Neural progenitor cell (in vitro differentiated cells): ENCODE measurements at regions not wholly inside any gene's neighbourhood (a gene's known extent, or its start where the extent isn't known, plus 50 kb on each side); places are given as distances from the start of the nearest gene placed in this dataset.

Source experiments
- DNase-seq: peaks from one replicate; pipeline ENCODE4 v3.0.0-alpha.2; 2016; ENCODE audit warnings: low spot score
- H2AFZ ChIP-seq: fragments of 200-600 bp; sonication (generic); replicated peaks from 2 replicates; pipeline ENCODE4 v1.6.1; 2016; ENCODE audit warnings: antibody characterized with exemption
- H3F3A ChIP-seq: fragments of 200-600 bp; sonication (generic); 2 replicates; pipeline ENCODE4 v1.6.1; 2016; ENCODE audit warnings: antibody characterized with exemption, low read depth
- H3K27ac ChIP-seq: fragments of 200-600 bp; sonication (generic); 2 replicates; pipeline ENCODE4 v1.5.1; 2016; ENCODE audit warnings: mild to moderate bottlenecking
- H3K27me3 ChIP-seq: fragments of 200-600 bp; sonication (generic); 2 replicates; pipeline ENCODE4 v1.6.1; 2016; ENCODE audit warnings: mild to moderate bottlenecking, moderate library complexity
- H3K36me3 ChIP-seq: fragments of 200-600 bp; sonication (generic); 2 replicates; pipeline ENCODE4 v1.5.1; 2016
- H3K4me1 ChIP-seq: fragments of 200-600 bp; sonication (generic); 2 replicates; pipeline ENCODE4 v1.6.1; 2016; ENCODE audit warnings: mixed run types
- H3K4me2 ChIP-seq: fragments of 200-600 bp; sonication (generic); 2 replicates; pipeline ENCODE4 v1.6.1; 2016
- H3K4me3 ChIP-seq: fragments of 200-600 bp; sonication (generic); 2 replicates; pipeline ENCODE4 v1.5.1; 2016
- H3K79me2 ChIP-seq: fragments of 200-600 bp; sonication (generic); 2 replicates; pipeline ENCODE4 v1.6.1; 2016; ENCODE audit warnings: low read depth
- H3K9ac ChIP-seq: fragments of 200-600 bp; sonication (generic); 2 replicates; pipeline ENCODE4 v1.6.1; 2016
- H3K9me3 ChIP-seq: fragments of 200-600 bp; sonication (generic); 2 replicates; pipeline ENCODE4 v1.5.1; 2016; ENCODE audit warnings: low read depth
- H4K20me1 ChIP-seq: fragments of 200-600 bp; sonication (generic); 2 replicates; pipeline ENCODE4 v1.6.1; 2016; ENCODE audit warnings: low read depth
- H3K27ac Mint-ChIP-seq: 3 replicates; pipeline ENCODE4 v1.8.0; 2021; ENCODE audit warnings: mixed read lengths
- H3K27me3 Mint-ChIP-seq: 2 replicates; pipeline ENCODE4 v1.8.0; 2022; ENCODE audit warnings: low read depth, mild to moderate bottlenecking, inconsistent platforms, moderate library complexity, mixed read lengths; ENCODE audit not compliant: insufficient read depth
- H3K36me3 Mint-ChIP-seq: 3 replicates; pipeline ENCODE4 v1.8.0; 2021; ENCODE audit warnings: mixed read lengths
- H3K4me1 Mint-ChIP-seq: 3 replicates; pipeline ENCODE4 v1.8.0; 2021; ENCODE audit warnings: mixed read lengths
- H3K4me3 Mint-ChIP-seq: 3 replicates; pipeline ENCODE4 v1.8.0; 2021; ENCODE audit warnings: mild to moderate bottlenecking, moderate library complexity, mixed read lengths
- H3K9me3 Mint-ChIP-seq: 3 replicates; pipeline ENCODE4 v1.8.0; 2020; ENCODE audit warnings: mixed read lengths
- EZH2 ChIP-seq: fragments of 200-600 bp; sonication (generic); IDR thresholded peaks from 2 replicates; pipeline ENCODE4 v1.6.1; 2017; ENCODE audit warnings: antibody characterized with exemption, mild to moderate bottlenecking, moderate library complexity
- EZH2phosphoT487 ChIP-seq: fragments of 200-600 bp; sonication (generic); IDR thresholded peaks from 2 replicates; pipeline ENCODE4 v1.6.1; 2017; ENCODE audit warnings: antibody characterized with exemption
- TF ChIP-seq, protein P1 (sequence below): fragments of 200-600 bp; sonication (generic); IDR thresholded peaks from 2 replicates; pipeline ENCODE4 v1.5.1; 2017; ENCODE audit warnings: antibody characterized with exemption, mild to moderate bottlenecking

DNA sequence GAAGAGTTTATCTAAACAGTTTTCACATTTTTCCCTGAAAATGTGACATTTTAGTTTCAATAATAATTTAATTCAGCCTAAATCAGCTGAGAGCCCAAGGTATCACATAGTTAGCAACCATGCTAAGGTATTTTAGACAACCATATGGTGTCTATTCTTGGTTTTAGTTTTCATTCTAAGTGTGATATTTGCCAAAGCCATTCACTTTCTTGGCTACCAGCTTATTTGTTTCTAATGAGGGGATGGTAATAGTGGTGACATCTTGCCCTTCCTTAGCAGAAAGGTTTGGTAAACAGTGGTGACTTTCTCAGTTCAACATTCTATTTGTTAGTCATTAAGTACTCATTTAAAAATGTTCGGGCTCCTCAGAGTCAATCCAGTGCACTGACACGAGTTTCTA is 854.9 kb upstream of the HTR2C start:
- Histone ChIP-seq H4K20me1 (no peaks in the 10 kb centered on the region), H3K4me2 (no peak overlapping the region), H3K9ac (no peak overlapping the region), H3K27me3 (no peaks in the 10 kb centered on the region), H3K27ac (no peak overlapping the region), H3K79me2 (no peaks in the 10 kb centered on the region), H3K36me3 (peaks cover 6% of the 10 kb centered on the region), H3K9me3 (no peaks in the 10 kb centered on the region), H3K4me1 (no peaks in the 10 kb centered on the region), H3F3A (no peaks in the 10 kb centered on the region), H2AFZ (no peak overlapping the region), H3K4me3 (no peak overlapping the region)
- Mint-ChIP-seq H3K4me3 (no peak overlapping the region), H3K36me3 (no peaks in the 10 kb centered on the region), H3K27me3 (peaks cover 2% of the 10 kb centered on the region), H3K9me3 (peaks cover 25% of the 10 kb centered on the region), H3K27ac (no peak overlapping the region), H3K4me1 (no peaks in the 10 kb centered on the region)
- no peak for DNase-seq
- TF ChIP-seq, protein P1, sequence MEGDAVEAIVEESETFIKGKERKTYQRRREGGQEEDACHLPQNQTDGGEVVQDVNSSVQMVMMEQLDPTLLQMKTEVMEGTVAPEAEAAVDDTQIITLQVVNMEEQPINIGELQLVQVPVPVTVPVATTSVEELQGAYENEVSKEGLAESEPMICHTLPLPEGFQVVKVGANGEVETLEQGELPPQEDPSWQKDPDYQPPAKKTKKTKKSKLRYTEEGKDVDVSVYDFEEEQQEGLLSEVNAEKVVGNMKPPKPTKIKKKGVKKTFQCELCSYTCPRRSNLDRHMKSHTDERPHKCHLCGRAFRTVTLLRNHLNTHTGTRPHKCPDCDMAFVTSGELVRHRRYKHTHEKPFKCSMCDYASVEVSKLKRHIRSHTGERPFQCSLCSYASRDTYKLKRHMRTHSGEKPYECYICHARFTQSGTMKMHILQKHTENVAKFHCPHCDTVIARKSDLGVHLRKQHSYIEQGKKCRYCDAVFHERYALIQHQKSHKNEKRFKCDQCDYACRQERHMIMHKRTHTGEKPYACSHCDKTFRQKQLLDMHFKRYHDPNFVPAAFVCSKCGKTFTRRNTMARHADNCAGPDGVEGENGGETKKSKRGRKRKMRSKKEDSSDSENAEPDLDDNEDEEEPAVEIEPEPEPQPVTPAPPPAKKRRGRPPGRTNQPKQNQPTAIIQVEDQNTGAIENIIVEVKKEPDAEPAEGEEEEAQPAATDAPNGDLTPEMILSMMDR, result no peak
- no peak for TF ChIP-seq EZH2phosphoT487
- no peak for TF ChIP-seq EZH2

DNA sequence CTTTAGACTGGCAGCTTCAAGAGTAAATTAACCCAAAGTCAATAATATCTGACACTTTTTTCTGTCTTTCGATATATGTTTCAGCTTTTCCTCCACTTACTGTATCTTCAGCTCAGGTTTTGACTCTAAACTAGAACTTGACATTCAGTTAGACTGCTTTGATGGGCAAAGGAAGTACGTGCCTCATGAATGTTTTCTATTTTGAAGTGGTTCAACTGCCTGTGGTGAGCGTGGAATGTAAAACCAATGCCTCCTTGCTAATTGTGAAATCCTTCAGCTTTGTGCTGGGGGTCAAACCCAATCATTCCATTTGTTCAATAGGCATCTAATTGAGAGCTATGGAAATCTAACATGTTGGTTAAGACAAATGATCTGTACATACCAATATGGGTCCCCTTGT is 857.0 kb upstream of the HTR2C start:
- H3K79me2 ChIP-seq, result no peaks in the 10 kb centered on the region
- no peaks in the 10 kb centered on the region for H3K27me3 ChIP-seq
- Mint-ChIP-seq H3K9me3 (peaks cover 13% of the 10 kb centered on the region), H3K27me3 (peaks cover 2% of the 10 kb centered on the region), H3K4me1 (no peaks in the 10 kb centered on the region), H3K27ac (no peak overlapping the region), H3K4me3 (no peak overlapping the region), H3K36me3 (no peaks in the 10 kb centered on the region)
- H2AFZ ChIP-seq, result no peak overlapping the region
- no peaks in the 10 kb centered on the region for H3K36me3 ChIP-seq
- no peaks in the 10 kb centered on the region for H3K4me1 ChIP-seq
- TF ChIP-seq, protein P1, result no peak
- no peak for TF ChIP-seq EZH2
- no peak for TF ChIP-seq EZH2phosphoT487
- no peak overlapping the region for H3K4me2 ChIP-seq
- no peaks in the 10 kb centered on the region for H3F3A ChIP-seq
- no peak overlapping the region for H3K9ac ChIP-seq
- no peak overlapping the region for H3K27ac ChIP-seq
- H3K9me3 ChIP-seq, result no peaks in the 10 kb centered on the region
- no peak for DNase-seq
- no peak overlapping the region for H3K4me3 ChIP-seq
- no peaks in the 10 kb centered on the region for H4K20me1 ChIP-seq

DNA sequence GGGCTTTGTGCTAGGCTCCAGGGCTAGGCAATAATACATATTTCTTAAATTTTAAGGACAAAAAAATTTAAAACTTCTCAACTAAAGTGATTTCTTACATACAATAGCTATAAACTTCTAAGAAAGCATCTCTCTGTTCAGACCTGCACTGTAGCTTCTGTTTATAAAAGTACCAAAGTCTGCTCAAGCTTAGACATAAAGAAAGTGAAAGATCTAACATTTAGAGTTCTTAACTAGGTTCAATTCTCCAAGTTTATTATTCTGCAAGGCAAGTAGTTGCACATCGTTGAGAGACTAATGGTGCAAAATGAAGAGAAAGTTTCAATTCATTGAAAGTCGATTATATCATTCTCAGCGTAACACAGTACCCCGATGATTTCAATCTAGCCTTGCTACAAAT is 857.4 kb upstream of the HTR2C start:
- no peaks in the 10 kb centered on the region for H3K79me2 ChIP-seq
- H3K4me2 ChIP-seq, result no peak overlapping the region
- no peaks in the 10 kb centered on the region for H3F3A ChIP-seq
- no peaks in the 10 kb centered on the region for H3K4me1 ChIP-seq
- H2AFZ ChIP-seq, result no peak overlapping the region
- H3K9ac ChIP-seq, result no peak overlapping the region
- no peak overlapping the region for H3K4me3 ChIP-seq
- no peaks in the 10 kb centered on the region for H4K20me1 ChIP-seq
- H3K27me3 ChIP-seq, result no peaks in the 10 kb centered on the region
- Mint-ChIP-seq H3K27ac (no peak overlapping the region), H3K4me3 (no peak overlapping the region), H3K9me3 (peaks cover 12% of the 10 kb centered on the region), H3K36me3 (no peaks in the 10 kb centered on the region), H3K4me1 (no peaks in the 10 kb centered on the region), H3K27me3 (peaks cover 2% of the 10 kb centered on the region)
- DNase-seq, result no peak
- H3K9me3 ChIP-seq, result no peaks in the 10 kb centered on the region
- no peak overlapping the region for H3K27ac ChIP-seq
- no peaks in the 10 kb centered on the region for H3K36me3 ChIP-seq
- TF ChIP-seq EZH2 (no peak), EZH2phosphoT487 (no peak)
- TF ChIP-seq, protein P1, result no peak
